GM12872 (cell line): ENCODE measurements at regions not wholly inside any gene's neighbourhood (a gene's known extent, or its start where the extent isn't known, plus 50 kb on each side); places are given as distances from the start of the nearest gene placed in this dataset.

ENCODE experiments used
- TF ChIP-seq, protein P1 (sequence below): IDR thresholded peaks from 3 replicates; pipeline ENCODE4 v1.5.1; 2011; ENCODE audit warnings: low read depth, mild to moderate bottlenecking, low read length, moderate library complexity; ENCODE audit not compliant: insufficient read depth

DNA sequence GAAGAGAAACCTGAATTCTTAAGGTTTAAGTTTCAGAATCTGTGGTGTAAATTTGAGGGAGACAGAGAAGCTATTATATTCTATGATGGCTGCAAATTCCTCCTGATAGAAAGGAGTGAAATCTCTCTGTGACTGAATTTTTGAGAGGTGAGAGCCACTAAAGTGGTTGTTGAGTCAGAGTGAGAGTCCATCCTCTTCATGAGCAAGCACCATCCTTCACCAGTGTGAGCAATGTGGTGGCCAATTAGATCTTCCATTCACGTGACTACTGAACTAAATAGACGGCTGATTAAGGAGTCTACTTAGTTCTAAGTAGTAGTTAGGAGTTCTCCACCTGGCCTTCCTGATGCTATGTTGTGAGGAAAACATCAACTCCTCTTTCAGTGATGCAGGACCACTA lies 147.8 kb upstream of the CCNH start:
- TF ChIP-seq, protein P1, sequence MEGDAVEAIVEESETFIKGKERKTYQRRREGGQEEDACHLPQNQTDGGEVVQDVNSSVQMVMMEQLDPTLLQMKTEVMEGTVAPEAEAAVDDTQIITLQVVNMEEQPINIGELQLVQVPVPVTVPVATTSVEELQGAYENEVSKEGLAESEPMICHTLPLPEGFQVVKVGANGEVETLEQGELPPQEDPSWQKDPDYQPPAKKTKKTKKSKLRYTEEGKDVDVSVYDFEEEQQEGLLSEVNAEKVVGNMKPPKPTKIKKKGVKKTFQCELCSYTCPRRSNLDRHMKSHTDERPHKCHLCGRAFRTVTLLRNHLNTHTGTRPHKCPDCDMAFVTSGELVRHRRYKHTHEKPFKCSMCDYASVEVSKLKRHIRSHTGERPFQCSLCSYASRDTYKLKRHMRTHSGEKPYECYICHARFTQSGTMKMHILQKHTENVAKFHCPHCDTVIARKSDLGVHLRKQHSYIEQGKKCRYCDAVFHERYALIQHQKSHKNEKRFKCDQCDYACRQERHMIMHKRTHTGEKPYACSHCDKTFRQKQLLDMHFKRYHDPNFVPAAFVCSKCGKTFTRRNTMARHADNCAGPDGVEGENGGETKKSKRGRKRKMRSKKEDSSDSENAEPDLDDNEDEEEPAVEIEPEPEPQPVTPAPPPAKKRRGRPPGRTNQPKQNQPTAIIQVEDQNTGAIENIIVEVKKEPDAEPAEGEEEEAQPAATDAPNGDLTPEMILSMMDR: no peak

DNA sequence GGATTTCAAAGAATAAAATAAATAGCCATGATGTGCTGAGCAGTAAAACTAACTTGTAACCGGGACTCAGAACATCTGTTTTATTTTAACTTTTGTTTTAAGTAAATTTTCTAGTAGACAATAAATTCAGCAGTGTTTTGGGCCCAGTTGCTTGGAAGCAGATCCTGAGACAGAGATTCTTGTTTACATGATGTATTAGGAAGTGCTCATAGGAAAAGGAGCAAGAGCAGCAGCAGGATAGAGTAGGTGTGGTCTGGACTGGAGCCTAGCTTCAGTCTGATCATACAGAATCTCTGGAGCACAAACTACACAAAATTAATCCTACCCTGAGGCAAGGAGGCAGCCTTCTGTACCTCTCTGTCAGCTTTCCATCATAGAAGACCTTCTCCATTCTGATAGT lies 139.2 kb upstream of the CCNH start:
- TF ChIP-seq, protein P1: no peak

DNA sequence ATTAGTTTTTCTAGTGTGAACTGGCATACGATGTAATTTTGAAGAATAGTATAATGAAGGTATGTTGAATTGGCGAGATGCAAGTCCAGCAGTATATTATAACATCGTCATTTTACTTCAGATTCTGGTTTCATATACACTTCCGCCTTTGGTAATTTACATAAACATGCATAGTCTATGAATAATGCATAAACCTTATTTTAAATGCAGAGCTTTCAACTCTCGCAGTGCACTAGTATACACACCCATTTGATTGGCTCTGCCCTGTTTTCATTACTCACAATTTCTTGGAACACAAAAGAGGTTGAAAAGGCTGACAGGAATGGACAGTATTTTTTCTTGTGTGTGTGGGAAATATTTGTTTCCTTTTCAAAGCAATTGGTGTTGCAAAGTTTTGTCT lies 128.9 kb upstream of the CCNH start:
- TF ChIP-seq, protein P1: no peak

DNA sequence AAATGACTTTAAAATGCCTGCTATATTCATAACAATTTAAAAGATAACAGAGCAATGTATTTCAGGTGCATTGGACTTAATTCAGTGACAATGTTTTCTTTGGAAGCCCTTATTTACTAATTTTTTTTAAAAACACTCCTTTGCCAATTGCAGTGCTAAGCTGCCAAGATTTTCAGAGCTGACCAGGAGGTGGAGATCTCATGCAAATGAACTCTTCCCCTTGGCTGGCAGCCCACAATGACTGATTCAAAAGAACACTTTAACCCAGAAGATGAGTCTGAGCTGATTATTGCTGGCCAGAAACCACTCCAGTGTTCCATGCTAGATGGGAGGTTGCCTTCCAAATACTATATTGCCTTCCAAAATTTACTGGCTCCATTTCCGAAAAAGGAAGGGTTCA lies 128.3 kb upstream of the CCNH start:
- TF ChIP-seq, protein P1: no peak

DNA sequence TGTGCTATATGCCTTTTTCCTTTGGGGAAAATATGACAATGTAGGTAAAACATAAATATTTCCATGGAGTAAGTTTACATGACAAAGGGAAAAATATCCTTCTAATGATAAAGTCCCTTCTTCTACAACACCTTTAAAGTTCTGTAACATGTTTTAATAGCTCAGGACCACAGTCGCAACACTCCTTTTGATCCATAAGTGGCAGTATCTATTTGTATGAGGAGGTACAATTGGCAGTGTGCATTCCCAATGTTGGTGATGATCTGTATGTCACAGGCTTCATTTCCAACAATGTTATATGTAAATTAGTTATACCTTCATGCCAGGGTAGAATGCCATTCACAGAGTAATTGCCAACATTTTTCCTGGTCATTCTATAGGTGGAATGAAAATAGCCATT lies 127.1 kb upstream of the CCNH start:
- TF ChIP-seq, protein P1: no peak

DNA sequence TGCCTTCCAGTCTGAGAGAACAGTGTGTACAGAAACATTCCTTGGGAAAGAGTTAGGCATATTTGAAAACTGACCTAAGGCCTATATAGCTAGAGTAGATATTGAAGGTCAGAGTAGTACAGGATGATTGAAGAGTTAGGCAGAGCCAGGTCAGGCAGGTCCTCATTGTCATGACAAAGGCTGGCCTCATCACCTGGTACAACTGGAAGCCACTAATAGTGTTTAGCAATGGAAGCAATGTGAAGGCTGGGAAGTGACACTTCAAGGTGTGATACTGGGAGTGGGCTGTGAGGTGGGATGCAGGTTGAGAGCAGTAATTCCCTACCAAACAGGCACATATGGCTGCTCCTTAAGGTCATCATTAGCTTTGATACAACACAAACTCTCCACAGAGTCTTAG lies 123.6 kb upstream of the CCNH start:
- TF ChIP-seq, protein P1: no peak

DNA sequence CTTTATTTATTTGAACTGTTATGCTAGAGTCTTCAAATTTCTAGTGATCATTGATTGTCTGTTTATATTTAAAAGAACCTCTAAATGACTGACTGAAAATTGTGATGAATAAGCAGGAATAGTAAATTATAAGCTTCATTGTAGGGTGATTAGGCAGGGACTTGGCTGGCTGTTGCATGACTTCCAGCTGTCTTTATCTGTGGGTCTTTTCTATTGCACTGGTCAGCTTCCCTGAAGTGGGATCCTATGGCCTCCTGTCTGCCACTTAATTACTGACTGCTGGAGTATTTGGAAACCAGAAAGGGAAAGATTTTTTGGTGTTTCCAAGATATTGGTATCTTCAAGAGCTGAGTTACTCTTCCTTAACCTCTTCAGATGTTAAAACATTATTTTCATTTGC lies 123.0 kb upstream of the CCNH start:
- TF ChIP-seq, protein P1: no peak
